GM10266 (cell line): ENCODE measurements at regions not wholly inside any gene's neighbourhood (a gene's known extent, or its start where the extent isn't known, plus 50 kb on each side); places are given as distances from the start of the nearest gene placed in this dataset.

ENCODE experiments used
- DNase-seq: peaks from one replicate; pipeline ENCODE4 v3.0.0; 2012; ENCODE audit errors: extremely low spot score
- CTCF ChIP-seq: IDR thresholded peaks from 2 replicates; pipeline ENCODE4 v1.5.1; 2012; ENCODE audit warnings: mild to moderate bottlenecking, low read depth; ENCODE audit not compliant: control insufficient read depth, insufficient read depth; ENCODE audit errors: missing control alignments

DNA sequence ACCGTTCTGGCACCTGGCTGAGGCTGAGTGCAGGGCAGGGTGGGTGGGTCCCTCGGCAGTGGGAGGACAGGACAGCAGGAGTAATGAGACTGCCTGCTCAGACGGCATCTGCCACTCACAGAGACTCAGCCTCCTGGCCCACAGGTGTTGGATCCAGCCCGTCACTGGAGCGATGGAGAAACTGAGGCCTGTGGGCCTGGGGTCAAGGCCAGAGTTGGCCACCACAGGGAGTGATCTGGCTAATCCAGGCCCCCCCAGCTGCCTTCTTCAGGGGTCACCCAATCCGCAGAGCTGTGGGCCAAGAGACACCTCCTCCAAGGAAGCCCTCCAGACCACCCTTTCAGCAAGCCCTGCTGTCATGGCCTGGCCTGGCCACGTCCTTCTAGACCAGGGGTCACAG lies 103.7 kb upstream of the VSTM2B start:
- no peak for DNase-seq
- TF ChIP-seq CTCF, result no peak

GRCh38 chr19:29422486-29423085 lies 103.2 kb upstream of the VSTM2B start:
- no peak for TF ChIP-seq CTCF
- no peak for DNase-seq

DNA sequence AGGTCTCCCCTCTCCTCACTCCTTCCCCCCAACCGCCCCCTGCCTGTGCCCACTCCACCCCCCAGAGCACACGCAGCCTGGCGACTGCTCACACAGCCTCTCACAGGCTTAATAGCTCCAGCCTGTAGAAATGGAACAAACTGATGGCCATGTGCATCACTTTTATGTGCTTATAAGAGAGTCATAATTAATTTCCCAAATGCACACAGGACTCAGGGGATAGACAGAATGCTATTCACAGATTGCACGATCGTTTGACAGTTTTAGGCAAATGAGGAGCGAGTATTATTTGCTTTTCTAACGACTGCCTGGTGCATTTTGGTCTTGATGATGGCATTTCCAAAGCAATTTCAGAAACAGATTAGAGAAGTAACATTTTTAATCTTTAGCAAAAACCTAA lies 97.7 kb upstream of the VSTM2B start:
- no peak for TF ChIP-seq CTCF
- no peak for DNase-seq

DNA sequence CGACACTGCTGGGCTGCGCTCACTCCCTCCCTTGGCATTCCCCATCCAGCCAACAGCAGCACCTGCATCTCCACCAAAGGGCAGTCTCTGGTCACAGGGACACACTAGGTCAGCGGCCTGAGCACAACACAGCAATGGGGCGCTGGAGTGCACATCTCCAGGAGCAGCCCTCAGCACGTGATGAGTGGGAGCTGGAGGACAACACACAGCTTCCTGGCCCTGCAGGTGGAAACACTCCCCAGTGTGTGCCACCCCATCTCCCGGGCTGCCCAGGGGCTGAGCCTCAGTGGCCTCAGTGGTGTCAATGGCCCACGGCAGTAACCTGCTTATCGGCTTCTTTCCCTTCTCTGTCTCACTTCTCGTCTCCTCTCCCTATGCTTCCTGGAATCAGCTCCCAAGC lies 96.8 kb upstream of the VSTM2B start:
- TF ChIP-seq CTCF, result no peak
- DNase-seq, result no peak

DNA sequence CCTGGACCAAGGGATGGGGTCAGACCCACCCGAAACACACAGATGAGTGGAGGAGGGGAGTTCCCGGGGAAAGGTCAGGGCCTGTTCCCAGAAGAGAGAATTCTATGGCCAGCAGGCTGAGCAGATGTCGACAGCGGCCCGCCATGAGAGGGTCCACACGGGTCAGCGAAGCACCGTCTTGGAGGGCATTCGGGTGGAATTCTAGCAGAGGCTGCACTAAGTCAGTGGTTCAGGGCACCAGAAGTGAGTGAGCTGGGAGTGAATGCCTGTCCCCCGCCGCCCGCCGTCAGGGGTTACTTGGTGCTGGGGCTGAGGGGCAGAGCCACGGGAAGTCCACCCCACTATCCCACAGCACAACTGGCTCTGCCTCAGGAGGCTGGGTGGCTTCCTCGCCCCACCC lies 96.2 kb upstream of the VSTM2B start:
- DNase-seq, result no peak
- TF ChIP-seq CTCF, result no peak

GRCh38 chr19:29431332-29431731 lies 94.5 kb upstream of the VSTM2B start:
- no peak for TF ChIP-seq CTCF
- no peak for DNase-seq

- DNase-seq, result no peak
- TF ChIP-seq CTCF, result no peak
Measured at GRCh38 chr19:29432677-29433076, 93.1 kb upstream of the VSTM2B start.
